Neural cell (in vitro differentiated cells): ENCODE measurements at regions not wholly inside any gene's neighbourhood (a gene's known extent, or its start where the extent isn't known, plus 50 kb on each side); places are given as distances from the start of the nearest gene placed in this dataset.

Source experiments
- CTCF ChIP-seq: fragments of 450-650 bp; IDR thresholded peaks from 2 replicates; pipeline ENCODE4 v1.5.1; 2014; ENCODE audit warnings: antibody characterized with exemption, mild to moderate bottlenecking, moderate library complexity; ENCODE audit not compliant: poor library complexity, severe bottlenecking
- EP300 ChIP-seq: fragments of 450-650 bp; conservative IDR thresholded peaks from 2 replicates; pipeline ENCODE4 v1.6.1; 2014; ENCODE audit warnings: antibody characterized with exemption, mild to moderate bottlenecking, moderate library complexity; ENCODE audit not compliant: poor library complexity, severe bottlenecking
- TAF1 ChIP-seq: IDR thresholded peaks from 2 replicates; pipeline ENCODE4 v1.6.1; 2012; ENCODE audit warnings: low read depth

GRCh38 chr12:102562836-102563425 is 82.6 kb upstream of the IGF1 start:
- TF ChIP-seq EP300 (no peak), CTCF (no peak), TAF1 (no peak)
